WTC11 (cell line): ENCODE measurements at regions not wholly inside any gene's neighbourhood (a gene's known extent, or its start where the extent isn't known, plus 50 kb on each side); places are given as distances from the start of the nearest gene placed in this dataset.

Experiments used
- ATAC-seq: fragments of 200-7000 bp; cut with Tn5 transposase; 2 replicates; pipeline ENCODE4 v1.10.0; 2021; ENCODE audit warnings: mild to moderate bottlenecking, moderate library complexity
- CTCF ChIA-PET: fragments of 300-600 bp; sonication (Branson Sonifier 250); formaldehyde crosslinking; loops from one replicate; lab custom pipeline; 2021; ENCODE audit warnings: antibody characterized with exemption; lab: Charles Lee
- POLR2A ChIA-PET: fragments of 350-600 bp; sonication (Branson Sonifier 250); formaldehyde crosslinking; loops from one replicate; lab custom pipeline; 2021; ENCODE audit warnings: antibody characterized with exemption; lab: Charles Lee
- DNase-seq: peaks from one replicate; pipeline ENCODE4 v3.0.0; 2021; ENCODE audit warnings: low spot score
- H3K27ac Mint-ChIP-seq: 2 replicates; pipeline ENCODE4 v1.8.0; 2021; ENCODE audit warnings: mixed read lengths
- H3K27me3 Mint-ChIP-seq: 2 replicates; pipeline ENCODE4 v1.8.0; 2021; ENCODE audit warnings: low read depth, mild to moderate bottlenecking, moderate library complexity, mixed read lengths
- H3K36me3 Mint-ChIP-seq: 2 replicates; pipeline ENCODE4 v1.8.0; 2021; ENCODE audit warnings: mixed read lengths
- H3K4me1 Mint-ChIP-seq: 2 replicates; pipeline ENCODE4 v1.8.0; 2022; ENCODE audit warnings: mixed read lengths
- H3K4me3 Mint-ChIP-seq: 2 replicates; pipeline ENCODE4 v1.8.0; 2021; ENCODE audit warnings: mild to moderate bottlenecking, moderate library complexity, mixed read lengths
- H3K9me3 Mint-ChIP-seq: 2 replicates; pipeline ENCODE4 v1.8.0; 2021; ENCODE audit warnings: mixed read lengths
- EMX1 ChIP-seq: fragments of 250-450 bp; sonication (Bioruptor Pico); IDR thresholded peaks from 2 replicates; pipeline ENCODE4 v1.8.0; 2021; ENCODE audit warnings: mild to moderate bottlenecking
- GTF2I ChIP-seq: fragments of 250-450 bp; sonication (Bioruptor Pico); conservative IDR thresholded peaks from 2 replicates; pipeline ENCODE4 v1.4.0; 2021; ENCODE audit warnings: mild to moderate bottlenecking
- JUN ChIP-seq: sonication (generic); formaldehyde crosslinking; IDR thresholded peaks from 2 replicates; pipeline ENCODE4 v1.8.0; 2023; ENCODE audit warnings: mild to moderate bottlenecking, missing genetic modification reagents
- NR2C2 ChIP-seq: sonication (generic); formaldehyde crosslinking; IDR thresholded peaks from 2 replicates; pipeline ENCODE4 v1.8.0; 2022; ENCODE audit warnings: mild to moderate bottlenecking, missing genetic modification reagents
- PRRX2 ChIP-seq: fragments of 250-450 bp; sonication (Bioruptor Pico); IDR thresholded peaks from 2 replicates; pipeline ENCODE4 v1.8.0; 2021; ENCODE audit warnings: mild to moderate bottlenecking
- RELA ChIP-seq: sonication (generic); formaldehyde crosslinking; IDR thresholded peaks from 2 replicates; pipeline ENCODE4 v1.8.1; 2022; ENCODE audit warnings: missing genetic modification reagents, mild to moderate bottlenecking, borderline replicate concordance
- RORB ChIP-seq: fragments of 250-450 bp; sonication (Bioruptor Pico); IDR thresholded peaks from 2 replicates; pipeline ENCODE4 v1.9.0; 2021; ENCODE audit warnings: mild to moderate bottlenecking
- TCF7 ChIP-seq: sonication (generic); formaldehyde crosslinking; IDR thresholded peaks from 2 replicates; pipeline ENCODE4 v1.8.0; 2022; ENCODE audit warnings: mild to moderate bottlenecking, low read depth, missing genetic modification reagents, moderate library complexity
- TEAD1 ChIP-seq: sonication (generic); formaldehyde crosslinking; IDR thresholded peaks from 2 replicates; pipeline ENCODE4 v1.8.0; 2022; ENCODE audit warnings: mild to moderate bottlenecking, missing genetic modification reagents
- ZBTB21 ChIP-seq: sonication (generic); formaldehyde crosslinking; IDR thresholded peaks from 2 replicates; pipeline ENCODE4 v1.8.1; 2023; ENCODE audit warnings: mild to moderate bottlenecking, missing genetic modification reagents, borderline replicate concordance
- ZNF121 ChIP-seq: sonication (generic); formaldehyde crosslinking; IDR thresholded peaks from 2 replicates; pipeline ENCODE4 v1.8.0; 2023; ENCODE audit warnings: missing genetic modification reagents
- ZNF138 ChIP-seq: sonication (generic); formaldehyde crosslinking; conservative IDR thresholded peaks from 2 replicates; pipeline ENCODE4 v1.8.1; 2022; ENCODE audit warnings: mild to moderate bottlenecking, moderate library complexity, missing genetic modification reagents
- ZNF317 ChIP-seq: sonication (generic); formaldehyde crosslinking; IDR thresholded peaks from 2 replicates; pipeline ENCODE4 v1.8.1; 2023; ENCODE audit warnings: low read depth, mild to moderate bottlenecking, moderate library complexity, missing genetic modification reagents, borderline replicate concordance
- ZNF396 ChIP-seq: fragments of 250-450 bp; sonication (Bioruptor Pico); IDR thresholded peaks from 2 replicates; pipeline ENCODE4 v1.8.0; 2021; ENCODE audit warnings: mild to moderate bottlenecking, moderate library complexity, borderline replicate concordance
- ZNF671 ChIP-seq: fragments of 250-450 bp; sonication (Bioruptor Pico); IDR thresholded peaks from 2 replicates; pipeline ENCODE4 v1.8.0; 2021; ENCODE audit warnings: mild to moderate bottlenecking
- TF ChIP-seq, protein P1 (sequence below): sonication (generic); formaldehyde crosslinking; IDR thresholded peaks from 2 replicates; pipeline ENCODE4 v1.8.0; 2022; ENCODE audit warnings: missing genetic modification reagents
- TF ChIP-seq, protein P2 (sequence below): sonication (generic); formaldehyde crosslinking; IDR thresholded peaks from 2 replicates; pipeline ENCODE4 v1.8.0; 2023; ENCODE audit warnings: mild to moderate bottlenecking, missing genetic modification reagents
- TF ChIP-seq, protein P3 (sequence below): sonication (generic); formaldehyde crosslinking; IDR thresholded peaks from 2 replicates; pipeline ENCODE4 v1.8.0; 2023; ENCODE audit warnings: missing genetic modification reagents
- TF ChIP-seq, protein P4 (sequence below): sonication (generic); formaldehyde crosslinking; IDR thresholded peaks from 2 replicates; pipeline ENCODE4 v1.8.1; 2023; ENCODE audit warnings: mild to moderate bottlenecking, missing genetic modification reagents
- TF ChIP-seq, protein P5 (sequence below): sonication (generic); formaldehyde crosslinking; IDR thresholded peaks from 2 replicates; pipeline ENCODE4 v1.8.1; 2023; ENCODE audit warnings: mild to moderate bottlenecking, moderate library complexity, missing genetic modification reagents
- TF ChIP-seq, protein P6 (sequence below): sonication (generic); formaldehyde crosslinking; IDR thresholded peaks from 2 replicates; pipeline ENCODE4 v1.8.0; 2022; ENCODE audit warnings: mild to moderate bottlenecking, missing genetic modification reagents
- TF ChIP-seq, protein P7 (sequence below): sonication (generic); formaldehyde crosslinking; IDR thresholded peaks from 2 replicates; pipeline ENCODE4 v1.8.1; 2022; ENCODE audit warnings: missing genetic modification reagents, borderline replicate concordance
- TF ChIP-seq, protein P8 (sequence below): sonication (generic); formaldehyde crosslinking; conservative IDR thresholded peaks from 2 replicates; pipeline ENCODE4 v1.8.1; 2023; ENCODE audit warnings: mild to moderate bottlenecking, low read depth, missing genetic modification reagents, moderate library complexity

DNA sequence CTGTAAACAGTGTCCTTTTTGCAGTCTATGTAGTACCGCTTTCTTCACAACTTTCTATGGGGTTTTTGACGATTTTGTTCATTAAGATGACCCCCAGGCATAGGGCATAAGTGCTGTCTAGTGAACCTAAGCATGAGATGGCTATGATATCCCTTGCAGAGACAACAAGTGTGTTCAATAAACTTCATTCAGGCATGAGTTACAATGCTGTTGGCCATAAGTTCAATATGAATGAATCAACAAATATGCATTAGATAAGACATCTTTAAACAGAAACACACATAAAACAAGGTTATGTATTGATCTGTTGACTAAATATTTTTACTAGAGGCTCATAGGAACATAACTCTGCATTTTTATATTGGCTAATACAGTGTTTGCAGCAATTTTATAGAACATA, 1322.0 kb downstream of the ARAP2 start (continued):
- TF ChIP-seq, protein P1, sequence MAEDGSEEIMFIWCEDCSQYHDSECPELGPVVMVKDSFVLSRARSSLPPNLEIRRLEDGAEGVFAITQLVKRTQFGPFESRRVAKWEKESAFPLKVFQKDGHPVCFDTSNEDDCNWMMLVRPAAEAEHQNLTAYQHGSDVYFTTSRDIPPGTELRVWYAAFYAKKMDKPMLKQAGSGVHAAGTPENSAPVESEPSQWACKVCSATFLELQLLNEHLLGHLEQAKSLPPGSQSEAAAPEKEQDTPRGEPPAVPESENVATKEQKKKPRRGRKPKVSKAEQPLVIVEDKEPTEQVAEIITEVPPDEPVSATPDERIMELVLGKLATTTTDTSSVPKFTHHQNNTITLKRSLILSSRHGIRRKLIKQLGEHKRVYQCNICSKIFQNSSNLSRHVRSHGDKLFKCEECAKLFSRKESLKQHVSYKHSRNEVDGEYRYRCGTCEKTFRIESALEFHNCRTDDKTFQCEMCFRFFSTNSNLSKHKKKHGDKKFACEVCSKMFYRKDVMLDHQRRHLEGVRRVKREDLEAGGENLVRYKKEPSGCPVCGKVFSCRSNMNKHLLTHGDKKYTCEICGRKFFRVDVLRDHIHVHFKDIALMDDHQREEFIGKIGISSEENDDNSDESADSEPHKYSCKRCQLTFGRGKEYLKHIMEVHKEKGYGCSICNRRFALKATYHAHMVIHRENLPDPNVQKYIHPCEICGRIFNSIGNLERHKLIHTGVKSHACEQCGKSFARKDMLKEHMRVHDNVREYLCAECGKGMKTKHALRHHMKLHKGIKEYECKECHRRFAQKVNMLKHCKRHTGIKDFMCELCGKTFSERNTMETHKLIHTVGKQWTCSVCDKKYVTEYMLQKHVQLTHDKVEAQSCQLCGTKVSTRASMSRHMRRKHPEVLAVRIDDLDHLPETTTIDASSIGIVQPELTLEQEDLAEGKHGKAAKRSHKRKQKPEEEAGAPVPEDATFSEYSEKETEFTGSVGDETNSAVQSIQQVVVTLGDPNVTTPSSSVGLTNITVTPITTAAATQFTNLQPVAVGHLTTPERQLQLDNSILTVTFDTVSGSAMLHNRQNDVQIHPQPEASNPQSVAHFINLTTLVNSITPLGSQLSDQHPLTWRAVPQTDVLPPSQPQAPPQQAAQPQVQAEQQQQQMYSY: no peak
- TF ChIP-seq ZNF121 (CRISPR knock-in tag) (no peak), ZNF671 (CRISPR knock-in tag) (no peak), RELA (CRISPR knock-in tag) (no peak), RORB (CRISPR knock-in tag) (no peak), NR2C2 (CRISPR knock-in tag) (no peak), GTF2I (no peak)
- TF ChIP-seq, protein P2, sequence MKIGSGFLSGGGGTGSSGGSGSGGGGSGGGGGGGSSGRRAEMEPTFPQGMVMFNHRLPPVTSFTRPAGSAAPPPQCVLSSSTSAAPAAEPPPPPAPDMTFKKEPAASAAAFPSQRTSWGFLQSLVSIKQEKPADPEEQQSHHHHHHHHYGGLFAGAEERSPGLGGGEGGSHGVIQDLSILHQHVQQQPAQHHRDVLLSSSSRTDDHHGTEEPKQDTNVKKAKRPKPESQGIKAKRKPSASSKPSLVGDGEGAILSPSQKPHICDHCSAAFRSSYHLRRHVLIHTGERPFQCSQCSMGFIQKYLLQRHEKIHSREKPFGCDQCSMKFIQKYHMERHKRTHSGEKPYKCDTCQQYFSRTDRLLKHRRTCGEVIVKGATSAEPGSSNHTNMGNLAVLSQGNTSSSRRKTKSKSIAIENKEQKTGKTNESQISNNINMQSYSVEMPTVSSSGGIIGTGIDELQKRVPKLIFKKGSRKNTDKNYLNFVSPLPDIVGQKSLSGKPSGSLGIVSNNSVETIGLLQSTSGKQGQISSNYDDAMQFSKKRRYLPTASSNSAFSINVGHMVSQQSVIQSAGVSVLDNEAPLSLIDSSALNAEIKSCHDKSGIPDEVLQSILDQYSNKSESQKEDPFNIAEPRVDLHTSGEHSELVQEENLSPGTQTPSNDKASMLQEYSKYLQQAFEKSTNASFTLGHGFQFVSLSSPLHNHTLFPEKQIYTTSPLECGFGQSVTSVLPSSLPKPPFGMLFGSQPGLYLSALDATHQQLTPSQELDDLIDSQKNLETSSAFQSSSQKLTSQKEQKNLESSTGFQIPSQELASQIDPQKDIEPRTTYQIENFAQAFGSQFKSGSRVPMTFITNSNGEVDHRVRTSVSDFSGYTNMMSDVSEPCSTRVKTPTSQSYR: no peak
- TF ChIP-seq, protein P3, sequence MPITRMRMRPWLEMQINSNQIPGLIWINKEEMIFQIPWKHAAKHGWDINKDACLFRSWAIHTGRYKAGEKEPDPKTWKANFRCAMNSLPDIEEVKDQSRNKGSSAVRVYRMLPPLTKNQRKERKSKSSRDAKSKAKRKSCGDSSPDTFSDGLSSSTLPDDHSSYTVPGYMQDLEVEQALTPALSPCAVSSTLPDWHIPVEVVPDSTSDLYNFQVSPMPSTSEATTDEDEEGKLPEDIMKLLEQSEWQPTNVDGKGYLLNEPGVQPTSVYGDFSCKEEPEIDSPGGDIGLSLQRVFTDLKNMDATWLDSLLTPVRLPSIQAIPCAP (CRISPR knock-in tag): no peak

DNA sequence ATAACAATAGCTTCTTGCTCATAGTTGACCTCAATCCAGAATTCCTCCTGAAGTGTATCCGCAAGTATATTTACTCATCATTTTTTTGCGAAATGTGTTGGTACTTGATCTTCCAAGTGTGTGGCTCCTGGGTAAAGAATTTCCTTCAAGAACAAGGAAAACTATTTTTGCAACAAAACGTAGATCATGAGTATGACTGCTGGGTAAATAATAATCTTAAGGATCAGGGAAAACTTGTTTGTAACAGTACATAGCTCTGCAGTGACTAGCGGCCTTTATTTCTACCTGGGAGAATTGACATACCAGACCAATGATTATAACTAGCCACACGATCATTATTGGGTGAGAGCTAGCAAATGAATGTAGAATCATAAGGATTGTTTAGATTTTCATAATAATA, 1311.7 kb downstream of the ARAP2 start:
- ChIA-PET POLR2A (no interaction called here), CTCF (no interaction called here)
- no peaks in the 10 kb centered on the region for H3K36me3 Mint-ChIP-seq
- no peak overlapping the region for H3K4me3 Mint-ChIP-seq
- no peak overlapping the region for H3K27ac Mint-ChIP-seq
- no peak for DNase-seq
- H3K9me3 Mint-ChIP-seq: peaks cover 10% of the 10 kb centered on the region
- H3K27me3 Mint-ChIP-seq: no peaks in the 10 kb centered on the region
- H3K4me1 Mint-ChIP-seq: no peaks in the 10 kb centered on the region
- no peak for ATAC-seq
- no peak for TF ChIP-seq ZNF396 (CRISPR knock-in tag)
- TF ChIP-seq, protein P4, sequence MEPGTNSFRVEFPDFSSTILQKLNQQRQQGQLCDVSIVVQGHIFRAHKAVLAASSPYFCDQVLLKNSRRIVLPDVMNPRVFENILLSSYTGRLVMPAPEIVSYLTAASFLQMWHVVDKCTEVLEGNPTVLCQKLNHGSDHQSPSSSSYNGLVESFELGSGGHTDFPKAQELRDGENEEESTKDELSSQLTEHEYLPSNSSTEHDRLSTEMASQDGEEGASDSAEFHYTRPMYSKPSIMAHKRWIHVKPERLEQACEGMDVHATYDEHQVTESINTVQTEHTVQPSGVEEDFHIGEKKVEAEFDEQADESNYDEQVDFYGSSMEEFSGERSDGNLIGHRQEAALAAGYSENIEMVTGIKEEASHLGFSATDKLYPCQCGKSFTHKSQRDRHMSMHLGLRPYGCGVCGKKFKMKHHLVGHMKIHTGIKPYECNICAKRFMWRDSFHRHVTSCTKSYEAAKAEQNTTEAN (CRISPR knock-in tag): no peak
- TF ChIP-seq, protein P5, sequence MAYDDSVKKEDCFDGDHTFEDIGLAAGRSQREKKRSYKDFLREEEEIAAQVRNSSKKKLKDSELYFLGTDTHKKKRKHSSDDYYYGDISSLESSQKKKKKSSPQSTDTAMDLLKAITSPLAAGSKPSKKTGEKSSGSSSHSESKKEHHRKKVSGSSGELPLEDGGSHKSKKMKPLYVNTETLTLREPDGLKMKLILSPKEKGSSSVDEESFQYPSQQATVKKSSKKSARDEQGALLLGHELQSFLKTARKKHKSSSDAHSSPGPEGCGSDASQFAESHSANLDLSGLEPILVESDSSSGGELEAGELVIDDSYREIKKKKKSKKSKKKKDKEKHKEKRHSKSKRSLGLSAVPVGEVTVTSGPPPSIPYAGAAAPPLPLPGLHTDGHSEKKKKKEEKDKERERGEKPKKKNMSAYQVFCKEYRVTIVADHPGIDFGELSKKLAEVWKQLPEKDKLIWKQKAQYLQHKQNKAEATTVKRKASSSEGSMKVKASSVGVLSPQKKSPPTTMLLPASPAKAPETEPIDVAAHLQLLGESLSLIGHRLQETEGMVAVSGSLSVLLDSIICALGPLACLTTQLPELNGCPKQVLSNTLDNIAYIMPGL (CRISPR knock-in tag): no peak
- TF ChIP-seq, protein P6, sequence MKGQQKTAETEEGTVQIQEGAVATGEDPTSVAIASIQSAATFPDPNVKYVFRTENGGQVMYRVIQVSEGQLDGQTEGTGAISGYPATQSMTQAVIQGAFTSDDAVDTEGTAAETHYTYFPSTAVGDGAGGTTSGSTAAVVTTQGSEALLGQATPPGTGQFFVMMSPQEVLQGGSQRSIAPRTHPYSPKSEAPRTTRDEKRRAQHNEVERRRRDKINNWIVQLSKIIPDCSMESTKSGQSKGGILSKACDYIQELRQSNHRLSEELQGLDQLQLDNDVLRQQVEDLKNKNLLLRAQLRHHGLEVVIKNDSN: no peak
- no peak for TF ChIP-seq EMX1 (CRISPR knock-in tag)
- no peak for TF ChIP-seq RORB (CRISPR knock-in tag)
- TF ChIP-seq ZBTB21 (CRISPR knock-in tag): no peak
- TF ChIP-seq, protein P7, sequence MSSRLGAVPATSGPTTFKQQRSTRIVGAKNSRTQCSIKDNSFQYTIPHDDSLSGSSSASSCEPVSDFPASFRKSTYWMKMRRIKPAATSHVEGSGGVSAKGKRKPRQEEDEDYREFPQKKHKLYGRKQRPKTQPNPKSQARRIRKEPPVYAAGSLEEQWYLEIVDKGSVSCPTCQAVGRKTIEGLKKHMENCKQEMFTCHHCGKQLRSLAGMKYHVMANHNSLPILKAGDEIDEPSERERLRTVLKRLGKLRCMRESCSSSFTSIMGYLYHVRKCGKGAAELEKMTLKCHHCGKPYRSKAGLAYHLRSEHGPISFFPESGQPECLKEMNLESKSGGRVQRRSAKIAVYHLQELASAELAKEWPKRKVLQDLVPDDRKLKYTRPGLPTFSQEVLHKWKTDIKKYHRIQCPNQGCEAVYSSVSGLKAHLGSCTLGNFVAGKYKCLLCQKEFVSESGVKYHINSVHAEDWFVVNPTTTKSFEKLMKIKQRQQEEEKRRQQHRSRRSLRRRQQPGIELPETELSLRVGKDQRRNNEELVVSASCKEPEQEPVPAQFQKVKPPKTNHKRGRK (CRISPR knock-in tag): no peak
- TF ChIP-seq ZNF138 (CRISPR knock-in tag): no peak
- no peak for TF ChIP-seq JUN (CRISPR knock-in tag)
- TF ChIP-seq, protein P8, sequence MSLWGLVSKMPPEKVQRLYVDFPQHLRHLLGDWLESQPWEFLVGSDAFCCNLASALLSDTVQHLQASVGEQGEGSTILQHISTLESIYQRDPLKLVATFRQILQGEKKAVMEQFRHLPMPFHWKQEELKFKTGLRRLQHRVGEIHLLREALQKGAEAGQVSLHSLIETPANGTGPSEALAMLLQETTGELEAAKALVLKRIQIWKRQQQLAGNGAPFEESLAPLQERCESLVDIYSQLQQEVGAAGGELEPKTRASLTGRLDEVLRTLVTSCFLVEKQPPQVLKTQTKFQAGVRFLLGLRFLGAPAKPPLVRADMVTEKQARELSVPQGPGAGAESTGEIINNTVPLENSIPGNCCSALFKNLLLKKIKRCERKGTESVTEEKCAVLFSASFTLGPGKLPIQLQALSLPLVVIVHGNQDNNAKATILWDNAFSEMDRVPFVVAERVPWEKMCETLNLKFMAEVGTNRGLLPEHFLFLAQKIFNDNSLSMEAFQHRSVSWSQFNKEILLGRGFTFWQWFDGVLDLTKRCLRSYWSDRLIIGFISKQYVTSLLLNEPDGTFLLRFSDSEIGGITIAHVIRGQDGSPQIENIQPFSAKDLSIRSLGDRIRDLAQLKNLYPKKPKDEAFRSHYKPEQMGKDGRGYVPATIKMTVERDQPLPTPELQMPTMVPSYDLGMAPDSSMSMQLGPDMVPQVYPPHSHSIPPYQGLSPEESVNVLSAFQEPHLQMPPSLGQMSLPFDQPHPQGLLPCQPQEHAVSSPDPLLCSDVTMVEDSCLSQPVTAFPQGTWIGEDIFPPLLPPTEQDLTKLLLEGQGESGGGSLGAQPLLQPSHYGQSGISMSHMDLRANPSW (CRISPR knock-in tag): no peak
- no peak for TF ChIP-seq TEAD1 (CRISPR knock-in tag)
- no peak for TF ChIP-seq TCF7
- no peak for TF ChIP-seq ZNF317 (CRISPR knock-in tag)
- no peak for TF ChIP-seq PRRX2
